ENCODE measurements at regions not wholly inside any gene's neighbourhood (a gene's known extent, or its start where the extent isn't known, plus 50 kb on each side); places are given as distances from the start of the nearest gene placed in this dataset.

DNA sequence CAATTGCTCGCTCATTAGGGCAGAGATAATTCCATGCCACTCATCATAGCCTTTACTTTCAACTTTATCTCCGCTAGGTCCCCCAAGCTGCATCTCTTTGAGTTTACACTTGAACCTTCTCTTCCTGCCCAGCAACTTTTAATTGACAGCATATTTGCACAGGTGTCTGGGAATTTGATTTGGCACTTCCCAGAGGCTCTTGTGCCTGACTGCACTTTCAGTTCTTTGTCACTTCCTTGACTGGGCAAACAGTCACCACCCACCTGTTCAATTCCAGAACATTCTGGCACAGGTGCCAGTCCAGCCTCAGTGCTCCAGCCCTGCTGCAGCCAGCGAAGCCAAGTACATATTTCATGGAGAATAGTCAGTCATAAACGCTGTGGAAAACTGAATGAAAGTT lies 110.1 kb upstream of the LRIG3 start:
- no peaks in the 10 kb centered on the region for H3K27me3 ChIP-seq (ENCODE audit: insufficient read depth, low read length)
- no peak overlapping the region for H2AFZ ChIP-seq (ENCODE audit: low read length)
- H3K79me2 ChIP-seq (ENCODE audit: insufficient read depth, low read length) = no peaks in the 10 kb centered on the region
- no peaks in the 10 kb centered on the region for H3K4me1 ChIP-seq (ENCODE audit: insufficient read depth, low read length, severe bottlenecking)
- no peaks in the 10 kb centered on the region for H3K36me3 ChIP-seq (ENCODE audit: insufficient read depth, low read length)
- H3K9me2 ChIP-seq (ENCODE audit: low read depth, low read length) = no peaks in the 10 kb centered on the region
- TF ChIP-seq CTCF (IDR thresholded peaks at IDR 0.05; ENCODE audit: low read length) (no peak), EZH2 (IDR thresholded peaks at IDR 0.05; ENCODE audit: borderline replicate concordance, low read length) (no peak)
- H3K9ac ChIP-seq (ENCODE audit: low read length) = no peak overlapping the region
- H3F3A ChIP-seq (ENCODE audit: insufficient read depth, low read length) = no peaks in the 10 kb centered on the region
- H4K20me1 ChIP-seq (ENCODE audit: insufficient read depth, low read length) = no peaks in the 10 kb centered on the region
- H3K27ac ChIP-seq (ENCODE audit: low read depth, low read length, poor library complexity, severe bottlenecking) = no peak overlapping the region
- no peak overlapping the region for H3K4me3 ChIP-seq (ENCODE audit: low read depth, low read length, poor library complexity, severe bottlenecking)
- no peaks in the 10 kb centered on the region for H3K9me3 ChIP-seq (ENCODE audit: low read length)
- H3K4me2 ChIP-seq (ENCODE audit: low read length) = no peak overlapping the region

DNA sequence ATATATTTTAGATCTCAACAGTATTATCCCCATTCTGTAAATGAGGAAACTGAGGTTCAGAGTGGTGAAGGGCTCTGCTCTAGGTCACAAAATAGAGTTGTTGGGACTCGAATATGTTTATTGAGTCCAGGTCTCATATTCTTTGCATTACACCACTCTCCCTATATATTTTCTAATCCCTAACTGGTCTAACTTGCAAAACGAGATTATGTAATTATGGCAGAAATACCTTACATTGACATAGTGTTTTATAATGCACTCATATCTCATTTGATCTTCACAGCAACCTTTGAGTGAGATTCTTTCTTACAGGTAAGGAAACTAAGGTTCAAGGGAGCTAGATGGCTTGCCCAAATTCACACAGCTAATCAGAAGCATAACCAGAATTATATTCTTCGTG lies 106.9 kb upstream of the LRIG3 start:
- Histone ChIP-seq H3K4me2 (ENCODE audit: low read length) (no peak overlapping the region), H3K36me3 (ENCODE audit: insufficient read depth, low read length) (no peaks in the 10 kb centered on the region), H3K9ac (ENCODE audit: low read length) (no peak overlapping the region), H3K9me3 (ENCODE audit: low read length) (no peaks in the 10 kb centered on the region), H2AFZ (ENCODE audit: low read length) (no peak overlapping the region), H3K9me2 (ENCODE audit: low read depth, low read length) (no peaks in the 10 kb centered on the region), H3K27me3 (ENCODE audit: insufficient read depth, low read length) (no peaks in the 10 kb centered on the region), H3K4me3 (ENCODE audit: low read depth, low read length, poor library complexity, severe bottlenecking) (no peak overlapping the region), H3K4me1 (ENCODE audit: insufficient read depth, low read length, severe bottlenecking) (no peaks in the 10 kb centered on the region), H3K79me2 (ENCODE audit: insufficient read depth, low read length) (no peaks in the 10 kb centered on the region), H3F3A (ENCODE audit: insufficient read depth, low read length) (no peaks in the 10 kb centered on the region), H4K20me1 (ENCODE audit: insufficient read depth, low read length) (no peaks in the 10 kb centered on the region), H3K27ac (ENCODE audit: low read depth, low read length, poor library complexity, severe bottlenecking) (no peak overlapping the region)
- TF ChIP-seq CTCF (IDR thresholded peaks at IDR 0.05; ENCODE audit: low read length) (no peak), EZH2 (IDR thresholded peaks at IDR 0.05; ENCODE audit: borderline replicate concordance, low read length) (no peak)

DNA sequence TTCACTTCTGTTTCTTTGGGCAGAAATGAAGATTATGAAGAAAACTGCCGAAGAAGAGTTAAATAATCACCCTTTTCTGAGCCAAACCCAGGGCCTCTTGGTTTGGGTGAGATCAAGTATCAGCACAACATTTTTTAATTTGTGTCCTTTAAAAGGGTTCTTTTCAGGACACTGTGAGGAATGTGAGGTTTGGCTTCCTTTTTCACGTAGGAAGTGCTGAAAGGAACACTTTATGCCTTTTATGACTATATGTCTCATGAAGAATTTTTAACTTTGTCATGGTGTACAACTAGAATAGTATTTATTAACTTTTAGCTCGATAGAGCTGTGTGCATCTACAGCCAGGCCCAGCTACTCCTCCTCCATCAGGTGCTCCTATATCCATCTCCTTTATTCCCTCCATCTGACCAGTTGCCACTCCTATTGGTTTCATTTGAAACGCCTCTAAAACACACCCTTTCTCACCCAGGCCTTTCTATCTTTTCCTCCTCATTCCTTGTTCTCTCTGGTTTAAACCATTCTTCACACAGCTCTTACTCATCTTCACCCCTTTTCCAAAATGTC lies 103.6 kb upstream of the LRIG3 start:
- Histone ChIP-seq H3K9me3 (ENCODE audit: low read length) (no peaks in the 10 kb centered on the region), H3K27me3 (ENCODE audit: insufficient read depth, low read length) (no peaks in the 10 kb centered on the region), H3K79me2 (ENCODE audit: insufficient read depth, low read length) (no peaks in the 10 kb centered on the region), H3F3A (ENCODE audit: insufficient read depth, low read length) (no peaks in the 10 kb centered on the region), H2AFZ (ENCODE audit: low read length) (no peak overlapping the region), H3K36me3 (ENCODE audit: insufficient read depth, low read length) (no peaks in the 10 kb centered on the region), H4K20me1 (ENCODE audit: insufficient read depth, low read length) (no peaks in the 10 kb centered on the region), H3K4me2 (ENCODE audit: low read length) (no peak overlapping the region), H3K27ac (ENCODE audit: low read depth, low read length, poor library complexity, severe bottlenecking) (no peak overlapping the region), H3K9ac (ENCODE audit: low read length) (no peak overlapping the region), H3K4me1 (ENCODE audit: insufficient read depth, low read length, severe bottlenecking) (no peaks in the 10 kb centered on the region), H3K4me3 (ENCODE audit: low read depth, low read length, poor library complexity, severe bottlenecking) (no peak overlapping the region), H3K9me2 (ENCODE audit: low read depth, low read length) (no peaks in the 10 kb centered on the region)
- no peak for TF ChIP-seq CTCF (IDR thresholded peaks at IDR 0.05; ENCODE audit: low read length)
- TF ChIP-seq EZH2 (IDR thresholded peaks at IDR 0.05; ENCODE audit: borderline replicate concordance, low read length) = no peak

Measured in OCI-LY1 (cell line).